ENCODE measurements at regions not wholly inside any gene's neighbourhood (a gene's known extent, or its start where the extent isn't known, plus 50 kb on each side); places are given as distances from the start of the nearest gene placed in this dataset.

DNA sequence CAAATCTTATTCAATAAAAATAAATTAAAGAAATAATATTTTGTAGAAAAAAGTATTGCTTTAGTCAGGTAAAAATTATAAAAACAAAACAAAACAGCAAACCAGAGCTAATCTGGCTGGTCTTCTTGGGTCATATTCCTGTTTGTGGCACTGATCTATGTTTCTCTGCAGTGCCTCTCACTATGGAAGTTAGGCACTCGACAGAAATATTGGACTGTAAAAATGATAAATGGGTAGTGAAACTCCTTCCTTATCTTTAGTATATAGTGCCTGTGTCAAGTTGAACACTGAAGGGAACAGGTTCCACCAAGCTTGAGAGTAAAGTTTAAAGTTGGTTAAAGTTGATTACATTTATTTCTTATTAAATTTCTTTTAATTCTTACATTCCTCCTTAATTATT lies 1195.6 kb upstream of the GBE1 start:
- TF ChIP-seq, protein P1, sequence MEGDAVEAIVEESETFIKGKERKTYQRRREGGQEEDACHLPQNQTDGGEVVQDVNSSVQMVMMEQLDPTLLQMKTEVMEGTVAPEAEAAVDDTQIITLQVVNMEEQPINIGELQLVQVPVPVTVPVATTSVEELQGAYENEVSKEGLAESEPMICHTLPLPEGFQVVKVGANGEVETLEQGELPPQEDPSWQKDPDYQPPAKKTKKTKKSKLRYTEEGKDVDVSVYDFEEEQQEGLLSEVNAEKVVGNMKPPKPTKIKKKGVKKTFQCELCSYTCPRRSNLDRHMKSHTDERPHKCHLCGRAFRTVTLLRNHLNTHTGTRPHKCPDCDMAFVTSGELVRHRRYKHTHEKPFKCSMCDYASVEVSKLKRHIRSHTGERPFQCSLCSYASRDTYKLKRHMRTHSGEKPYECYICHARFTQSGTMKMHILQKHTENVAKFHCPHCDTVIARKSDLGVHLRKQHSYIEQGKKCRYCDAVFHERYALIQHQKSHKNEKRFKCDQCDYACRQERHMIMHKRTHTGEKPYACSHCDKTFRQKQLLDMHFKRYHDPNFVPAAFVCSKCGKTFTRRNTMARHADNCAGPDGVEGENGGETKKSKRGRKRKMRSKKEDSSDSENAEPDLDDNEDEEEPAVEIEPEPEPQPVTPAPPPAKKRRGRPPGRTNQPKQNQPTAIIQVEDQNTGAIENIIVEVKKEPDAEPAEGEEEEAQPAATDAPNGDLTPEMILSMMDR (IDR thresholded peaks at IDR 0.05; ENCODE audit: low read length), result no peak
- TF ChIP-seq EZH2 (optimal IDR thresholded peaks at IDR 0.05; ENCODE audit: low read depth, low read length) (no peak), EZH2phosphoT487 (IDR thresholded peaks at IDR 0.05; ENCODE audit: low read length) (no peak)

Measured in MM.1S (cell line).